Tibial artery (tissue), 4 donors: ENCODE measurements at regions not wholly inside any gene's neighbourhood (a gene's known extent, or its start where the extent isn't known, plus 50 kb on each side); places are given as distances from the start of the nearest gene placed in this dataset.

Experiments used
- DNase-seq, 2 donors: peaks; one replicate each; pipeline ENCODE4 v3.0.0-alpha.2; 2019
- H3K27ac ChIP-seq, 2 donors: fragments of 200-600 bp; sonication (generic) in 1 of 2; 1 replicate in 1 of 2; 2 replicates in 1 of 2; pipeline ENCODE4 v1.5.1; 2018 to 2019; ENCODE audit warnings: mild to moderate bottlenecking in 1 of 2
- H3K27me3 ChIP-seq, 2 donors: fragments of 200-600 bp; sonication (generic) in 1 of 2; one replicate each; pipeline versions ENCODE4 v1.5.1 to v1.6.0; 2016 to 2019
- H3K36me3 ChIP-seq, 3 donors: fragments of 200-600 bp; sonication (generic) in 2 of 3; one replicate each; pipeline ENCODE4 v1.5.1; 2016 to 2019; ENCODE audit warnings: mild to moderate bottlenecking in 2 of 3
- H3K4me1 ChIP-seq, 4 donors: fragments of 200-600 bp; sonication (generic) in 2 of 4; 1 replicate in 3 of 4; 2 replicates in 1 of 4; pipeline ENCODE4 v1.5.1; 2016 to 2019
- H3K4me3 ChIP-seq, 2 donors: fragments of 200-600 bp; sonication (generic) in 1 of 2; 1 replicate in 1 of 2; 2 replicates in 1 of 2; pipeline ENCODE4 v1.5.1; 2018 to 2019; ENCODE audit warnings: mild to moderate bottlenecking in 2 of 2
- H3K9me3 ChIP-seq, 3 donors: fragments of 200-600 bp; sonication (generic) in 1 of 3; one replicate each; pipeline ENCODE4 v1.5.1; 2016 to 2019
- intact Hi-C: fragments of 100-400 bp; cut with DNase I; formaldehyde crosslinking; loops from one replicate; pipeline ENCODE4 v1.15.0; 2023; ENCODE audit warnings: low total_unique reads
- TF ChIP-seq, protein P1 (sequence below), 2 experiments: fragments of 200-600 bp in 1 of 2; fragments of 450-650 bp in 1 of 2; IDR thresholded peaks; one replicate each; pipeline ENCODE4 v1.5.1; 2017 to 2019; ENCODE audit warnings: antibody characterized with exemption in 2 of 2, mild to moderate bottlenecking in 1 of 2, moderate library complexity in 1 of 2

DNA sequence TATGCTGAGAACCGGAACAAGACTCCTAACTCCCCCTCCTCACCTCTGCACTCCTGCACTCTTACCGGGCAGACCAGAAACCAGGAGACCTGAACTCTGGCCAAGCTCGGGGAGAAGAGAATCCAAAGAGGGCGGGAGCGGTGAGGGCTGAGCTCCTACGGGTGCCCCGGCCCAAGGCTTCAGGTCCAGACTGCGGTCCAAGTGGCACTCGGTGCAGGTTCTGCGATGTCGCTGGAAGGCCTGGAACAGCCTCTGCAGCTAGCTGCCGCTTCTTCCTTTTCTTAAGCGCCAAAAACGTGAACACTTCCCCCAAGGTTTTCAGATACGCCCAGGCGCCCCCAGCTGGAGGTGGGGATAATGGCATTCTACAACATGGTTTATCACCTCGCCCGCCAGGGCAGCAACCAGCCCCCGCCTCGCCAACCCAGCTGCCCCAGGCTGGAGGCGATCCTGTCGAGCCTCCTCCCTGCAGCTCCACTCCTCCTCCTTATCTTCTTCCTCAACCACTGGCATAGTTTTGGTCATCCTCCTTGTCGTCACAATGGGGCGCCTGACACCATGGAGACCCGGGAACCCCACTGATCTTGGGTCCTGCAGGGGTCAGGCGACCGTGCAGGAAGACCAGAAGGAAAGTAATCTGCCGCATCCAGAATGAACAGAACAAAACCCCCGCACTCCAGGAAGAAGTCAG is 1735.9 kb downstream of the TP53TG3F start:
- no peaks in the 10 kb centered on the region for H3K36me3 ChIP-seq
- no peak overlapping the region for H3K4me3 ChIP-seq
- peaks cover 0 to 11% (median 0%) of the 10 kb centered on the region in 3 donors for H3K9me3 ChIP-seq
- H3K4me1 ChIP-seq, result no peaks in the 10 kb centered on the region
- TF ChIP-seq, protein P1, sequence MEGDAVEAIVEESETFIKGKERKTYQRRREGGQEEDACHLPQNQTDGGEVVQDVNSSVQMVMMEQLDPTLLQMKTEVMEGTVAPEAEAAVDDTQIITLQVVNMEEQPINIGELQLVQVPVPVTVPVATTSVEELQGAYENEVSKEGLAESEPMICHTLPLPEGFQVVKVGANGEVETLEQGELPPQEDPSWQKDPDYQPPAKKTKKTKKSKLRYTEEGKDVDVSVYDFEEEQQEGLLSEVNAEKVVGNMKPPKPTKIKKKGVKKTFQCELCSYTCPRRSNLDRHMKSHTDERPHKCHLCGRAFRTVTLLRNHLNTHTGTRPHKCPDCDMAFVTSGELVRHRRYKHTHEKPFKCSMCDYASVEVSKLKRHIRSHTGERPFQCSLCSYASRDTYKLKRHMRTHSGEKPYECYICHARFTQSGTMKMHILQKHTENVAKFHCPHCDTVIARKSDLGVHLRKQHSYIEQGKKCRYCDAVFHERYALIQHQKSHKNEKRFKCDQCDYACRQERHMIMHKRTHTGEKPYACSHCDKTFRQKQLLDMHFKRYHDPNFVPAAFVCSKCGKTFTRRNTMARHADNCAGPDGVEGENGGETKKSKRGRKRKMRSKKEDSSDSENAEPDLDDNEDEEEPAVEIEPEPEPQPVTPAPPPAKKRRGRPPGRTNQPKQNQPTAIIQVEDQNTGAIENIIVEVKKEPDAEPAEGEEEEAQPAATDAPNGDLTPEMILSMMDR (IDR thresholded peaks at IDR 0.05), result no peak
- H3K27ac ChIP-seq, result no peak overlapping the region
- intact Hi-C loops, result no loop called here
- DNase-seq, result no peak
- H3K27me3 ChIP-seq, result no peaks in the 10 kb centered on the region

DNA sequence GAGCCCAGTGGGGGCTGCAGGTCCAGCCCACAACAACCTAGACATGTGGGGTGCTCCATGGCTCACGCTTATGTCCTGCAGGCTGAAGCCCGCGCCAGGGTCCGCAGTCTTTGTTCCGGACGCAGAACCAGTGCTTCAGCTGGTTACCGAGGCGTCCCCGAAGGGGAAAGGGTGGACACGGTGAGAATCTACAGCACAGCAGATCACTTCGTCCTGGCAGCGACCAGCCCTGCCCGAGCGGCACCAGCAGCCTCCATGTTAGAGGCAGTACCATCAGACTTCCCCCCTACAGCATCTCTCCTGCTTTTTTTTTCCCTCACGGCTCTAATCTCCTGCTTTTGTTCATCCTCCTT is 1736.4 kb downstream of the TP53TG3F start:
- H3K9me3 ChIP-seq, result peaks cover 0 to 11% (median 0%) of the 10 kb centered on the region in 3 donors

DNA sequence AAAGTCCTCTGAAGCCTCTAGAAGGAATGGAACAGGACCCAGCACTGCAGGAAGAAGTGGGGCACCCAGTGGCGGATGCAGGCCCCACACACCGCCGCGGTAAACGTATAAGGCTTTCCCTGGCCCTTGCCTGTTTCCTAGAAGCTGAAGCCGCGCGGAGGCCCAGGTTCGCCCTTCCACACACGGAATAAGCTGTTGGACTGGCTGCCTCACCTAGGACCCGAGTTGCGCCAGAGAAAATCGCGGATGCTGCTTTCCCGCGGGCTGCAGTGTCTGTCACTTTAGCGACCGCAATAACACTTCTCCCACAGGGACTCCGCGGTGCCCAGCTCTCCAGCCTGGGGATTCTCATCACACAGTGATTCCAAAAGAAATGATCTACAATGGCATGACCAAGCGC is 1736.9 kb downstream of the TP53TG3F start:
- no peak for DNase-seq
- peaks cover 0 to 11% (median 0%) of the 10 kb centered on the region in 3 donors for H3K9me3 ChIP-seq
- no peaks in the 10 kb centered on the region for H3K4me1 ChIP-seq
- intact Hi-C loops, result no loop called here
- H3K36me3 ChIP-seq, result no peaks in the 10 kb centered on the region
- no peak overlapping the region for H3K4me3 ChIP-seq
- TF ChIP-seq, protein P1 (IDR thresholded peaks at IDR 0.05), result no peak
- no peaks in the 10 kb centered on the region for H3K27me3 ChIP-seq
- no peak overlapping the region for H3K27ac ChIP-seq

More for the DNA sequence above, 1736.4 kb downstream of the TP53TG3F start:
- intact Hi-C loops, result no loop called here
- Histone ChIP-seq H3K36me3 (no peaks in the 10 kb centered on the region), H3K27me3 (no peaks in the 10 kb centered on the region), H3K4me1 (no peaks in the 10 kb centered on the region), H3K4me3 (no peak overlapping the region), H3K27ac (no peak overlapping the region)
- TF ChIP-seq, protein P1 (IDR thresholded peaks at IDR 0.05), result no peak
- DNase-seq, result no peak

DNA sequence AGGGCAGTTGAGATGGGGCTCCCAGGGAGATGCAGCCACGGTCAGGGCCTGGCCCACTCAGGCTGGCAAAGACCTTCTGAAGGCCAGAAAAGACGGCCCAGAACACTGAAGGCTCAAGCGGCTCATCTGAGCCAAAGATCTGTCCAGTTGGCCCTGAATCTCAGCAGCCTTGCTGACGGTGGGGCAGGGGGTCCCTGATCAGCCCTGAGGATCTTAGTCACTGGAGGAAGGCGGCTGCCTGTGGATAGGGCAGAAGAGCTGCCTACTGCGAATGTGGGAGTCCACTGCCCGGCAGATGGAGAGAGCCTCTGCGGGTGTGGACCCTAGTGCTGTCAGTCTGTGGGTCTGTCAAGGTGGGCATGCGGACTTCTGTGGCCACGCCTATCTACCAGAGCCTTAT is 1738.2 kb downstream of the TP53TG3F start:
- no peak for DNase-seq
- Histone ChIP-seq H3K9me3 (peaks cover 0 to 11% (median 0%) of the 10 kb centered on the region in 3 donors), H3K27ac (no peak overlapping the region), H3K36me3 (no peaks in the 10 kb centered on the region), H3K4me3 (no peak overlapping the region), H3K27me3 (no peaks in the 10 kb centered on the region), H3K4me1 (no peaks in the 10 kb centered on the region)
- TF ChIP-seq, protein P1 (IDR thresholded peaks at IDR 0.05), result no peak
- intact Hi-C loops, result no loop called here

DNA sequence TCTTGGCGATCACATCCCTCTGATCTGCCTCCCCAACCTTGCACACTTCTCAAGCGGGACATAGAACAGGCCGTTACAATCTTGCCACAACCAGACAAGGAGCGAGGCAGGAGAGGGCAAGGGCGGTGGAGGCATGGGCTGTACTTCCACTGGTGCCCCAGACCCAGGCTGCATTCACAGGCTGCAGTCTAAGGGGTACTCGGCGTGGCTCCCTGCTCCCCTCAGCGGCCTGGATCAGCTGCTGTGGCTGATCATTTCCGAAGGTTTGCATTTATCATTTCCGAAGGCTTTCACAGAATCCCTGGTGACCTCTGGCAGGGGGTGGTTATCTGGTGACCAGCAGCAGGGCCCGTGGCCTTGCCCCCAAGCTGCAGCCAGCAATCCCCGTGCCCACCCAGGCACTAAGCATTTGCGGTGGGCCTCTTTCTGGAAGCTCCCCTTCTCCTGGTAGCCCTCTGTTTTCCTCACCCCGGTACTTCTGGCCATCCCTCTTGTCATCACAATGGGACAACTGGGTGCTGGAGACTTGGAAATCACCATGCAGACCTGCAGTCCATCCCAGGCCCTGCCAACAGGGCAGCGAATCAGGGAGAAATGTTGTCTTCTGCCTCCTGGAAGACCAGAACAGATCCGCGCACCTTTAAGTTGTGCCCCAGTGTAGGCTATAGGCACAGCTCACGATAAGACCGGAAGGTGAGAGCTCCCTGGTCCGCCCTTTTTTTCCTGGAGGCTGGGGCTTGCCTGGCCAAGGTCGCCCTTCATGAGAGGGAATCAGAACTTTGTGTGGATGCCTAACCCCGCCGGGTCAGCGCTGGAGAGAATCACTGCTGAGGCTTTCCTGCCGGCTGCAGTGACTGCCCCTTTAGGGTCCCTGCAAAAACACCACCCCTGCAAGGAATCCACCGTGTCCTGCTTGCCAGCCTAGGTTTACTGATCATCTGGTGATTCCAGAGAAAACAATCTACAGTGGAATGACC is 1739.1 kb downstream of the TP53TG3F start:
- DNase-seq, result no peak
- Histone ChIP-seq H3K36me3 (no peaks in the 10 kb centered on the region), H3K4me1 (no peaks in the 10 kb centered on the region), H3K9me3 (peaks cover 0 to 11% (median 0%) of the 10 kb centered on the region in 3 donors), H3K27me3 (no peaks in the 10 kb centered on the region), H3K4me3 (no peak overlapping the region), H3K27ac (no peak overlapping the region)
- intact Hi-C loops, result no loop called here
- TF ChIP-seq, protein P1 (IDR thresholded peaks at IDR 0.05), result no peak
